ENCODE measurements at regions not wholly inside any gene's neighbourhood (a gene's known extent, or its start where the extent isn't known, plus 50 kb on each side); places are given as distances from the start of the nearest gene placed in this dataset.

- no peak for TF ChIP-seq CTCF (conservative IDR thresholded peaks at IDR 0.05; ENCODE audit: low read depth, low read length)
- no peak for TF ChIP-seq ELK1 (IDR thresholded peaks at IDR 0.05; ENCODE audit: borderline replicate concordance, low read depth, low read length)
- TF ChIP-seq USF2 (IDR thresholded peaks at IDR 0.05; ENCODE audit: low read depth, low read length): no peak
- no peak for TF ChIP-seq RFX5 (IDR thresholded peaks at IDR 0.05; ENCODE audit: low read depth, low read length)
- TF ChIP-seq RCOR1 (IDR thresholded peaks at IDR 0.05; ENCODE audit: insufficient replicate concordance, low read length): no peak
- TF ChIP-seq FOS (IDR thresholded peaks at IDR 0.05; ENCODE audit: low read depth, low read length): no peak
- no peak for TF ChIP-seq MAZ (IDR thresholded peaks at IDR 0.05; ENCODE audit: borderline replicate concordance, low read depth, low read length)
- TF ChIP-seq CEBPB (IDR thresholded peaks at IDR 0.05; ENCODE audit: low read depth, low read length): no peak
- no peak for TF ChIP-seq MXI1 (IDR thresholded peaks at IDR 0.05; ENCODE audit: borderline replicate concordance, low read depth, low read length)
- no peak for TF ChIP-seq RAD21 (IDR thresholded peaks at IDR 0.05; ENCODE audit: low read length)
- TF ChIP-seq POLR2A (IDR thresholded peaks at IDR 0.05; ENCODE audit: low read depth, low read length): no peak
- no peak for TF ChIP-seq BHLHE40 (IDR thresholded peaks at IDR 0.05; ENCODE audit: low read depth, low read length)
- no peak for TF ChIP-seq CHD1 (IDR thresholded peaks at IDR 0.05; ENCODE audit: low read depth, low read length)
- no peak for TF ChIP-seq NFE2L2 (IDR thresholded peaks at IDR 0.05; ENCODE audit: low read depth, low read length)
These were observed 351.8 kb upstream of the ADAMTSL1 start for GRCh38 chr9:18122171-18122570.
